HEK293T (cell line): ENCODE measurements at regions not wholly inside any gene's neighbourhood (a gene's known extent, or its start where the extent isn't known, plus 50 kb on each side); places are given as distances from the start of the nearest gene placed in this dataset.
"Not testable (repeated sequence)": the region's sequence is repeated elsewhere in the genome, so short reads cannot be mapped to it uniquely, and the experiment has no call there.

Source experiments
- BHLHE40 ChIP-seq: fragments of 450-650 bp; IDR thresholded peaks from 2 replicates; pipeline ENCODE4 v1.6.1; 2016; ENCODE audit warnings: mild to moderate bottlenecking, moderate library complexity, borderline replicate concordance
- FOXA1 ChIP-seq: fragments of 450-650 bp; IDR thresholded peaks from 2 replicates; pipeline ENCODE4 v1.6.1; 2016; ENCODE audit warnings: mild to moderate bottlenecking
- FOXM1 ChIP-seq: fragments of 450-650 bp; IDR thresholded peaks from 2 replicates; pipeline ENCODE4 v1.6.1; 2017; ENCODE audit warnings: mild to moderate bottlenecking, borderline replicate concordance
- SUZ12 ChIP-seq: fragments of 450-650 bp; IDR thresholded peaks from 2 replicates; pipeline ENCODE4 v1.6.1; 2016; ENCODE audit warnings: mild to moderate bottlenecking
- ZNF384 ChIP-seq: fragments of 450-650 bp; IDR thresholded peaks from 2 replicates; pipeline ENCODE4 v1.6.1; 2016

GRCh38 chr2:234693191-234693590 lies 196.3 kb upstream of the ARL4C start:
- TF ChIP-seq FOXM1, FOXA1, SUZ12, ZNF384, BHLHE40: not testable (repeated sequence)
